Endothelial cell (in vitro differentiated cells): ENCODE measurements at regions not wholly inside any gene's neighbourhood (a gene's known extent, or its start where the extent isn't known, plus 50 kb on each side); places are given as distances from the start of the nearest gene placed in this dataset.
"Not testable (repeated sequence)": the region's sequence is repeated elsewhere in the genome, so short reads cannot be mapped to it uniquely, and the experiment has no call there.

Source experiments
- DNase-seq: peaks from one replicate; pipeline ENCODE4 v3.0.0; 2021; ENCODE audit warnings: low spot score
- H3K27ac Mint-ChIP-seq: one replicate; pipeline ENCODE4 v1.8.0; 2021; ENCODE audit warnings: mixed read lengths, inconsistent platforms; ENCODE audit not compliant: unreplicated experiment
- H3K27me3 Mint-ChIP-seq: one replicate; pipeline ENCODE4 v1.8.0; 2021; ENCODE audit warnings: mild to moderate bottlenecking, moderate library complexity, mixed read lengths, inconsistent platforms; ENCODE audit not compliant: unreplicated experiment
- H3K36me3 Mint-ChIP-seq: one replicate; pipeline ENCODE4 v1.8.0; 2021; ENCODE audit warnings: mild to moderate bottlenecking, low read depth, mixed read lengths, inconsistent platforms; ENCODE audit not compliant: unreplicated experiment
- H3K4me1 Mint-ChIP-seq: one replicate; pipeline ENCODE4 v1.8.0; 2021; ENCODE audit warnings: mild to moderate bottlenecking, mixed read lengths, inconsistent platforms; ENCODE audit not compliant: unreplicated experiment
- H3K4me3 Mint-ChIP-seq: one replicate; pipeline ENCODE4 v1.8.0; 2021; ENCODE audit warnings: mild to moderate bottlenecking, mixed read lengths, inconsistent platforms; ENCODE audit not compliant: unreplicated experiment
- H3K9me3 Mint-ChIP-seq: one replicate; pipeline ENCODE4 v1.8.0; 2021; ENCODE audit warnings: mixed read lengths, inconsistent platforms; ENCODE audit not compliant: unreplicated experiment
- CTCF ChIP-seq: fragments of 200-600 bp; sonication (generic); IDR thresholded peaks from one replicate; pipeline ENCODE4 v1.5.0; 2021; ENCODE audit warnings: antibody characterized with exemption; ENCODE audit not compliant: unreplicated experiment

GRCh38 chr1:222187566-222188332 lies 360.2 kb downstream of the HHIPL2 start:
- Mint-ChIP-seq H3K27me3 (no peaks in the 10 kb centered on the region), H3K4me3 (no peak overlapping the region), H3K4me1 (no peaks in the 10 kb centered on the region), H3K36me3 (no peaks in the 10 kb centered on the region), H3K27ac (no peak overlapping the region), H3K9me3 (no peaks in the 10 kb centered on the region)
- DNase-seq: no peak
- no peak for TF ChIP-seq CTCF

- Mint-ChIP-seq H3K27ac (no peak overlapping the region), H3K27me3 (no peaks in the 10 kb centered on the region), H3K9me3 (no peaks in the 10 kb centered on the region), H3K4me3 (no peak overlapping the region), H3K4me1 (no peaks in the 10 kb centered on the region), H3K36me3 (no peaks in the 10 kb centered on the region)
- no peak for DNase-seq
- TF ChIP-seq CTCF: no peak
Measured at GRCh38 chr1:222182641-222183040, 365.3 kb downstream of the HHIPL2 start.

- Mint-ChIP-seq H3K9me3 (no peaks in the 10 kb centered on the region), H3K27ac (no peak overlapping the region), H3K4me3 (no peak overlapping the region), H3K27me3 (peaks cover 1% of the 10 kb centered on the region), H3K4me1 (no peaks in the 10 kb centered on the region), H3K36me3 (no peaks in the 10 kb centered on the region)
- TF ChIP-seq CTCF: no peak
- no peak for DNase-seq
Measured at GRCh38 chr1:222181191-222181590, 366.7 kb downstream of the HHIPL2 start.

GRCh38 chr1:222177496-222177895 lies 370.4 kb downstream of the HHIPL2 start:
- H3K4me3 Mint-ChIP-seq, H3K4me1 Mint-ChIP-seq, H3K36me3 Mint-ChIP-seq, DNase-seq, H3K27ac Mint-ChIP-seq, H3K27me3 Mint-ChIP-seq, H3K9me3 Mint-ChIP-seq: not testable (repeated sequence)

GRCh38 chr1:222171005-222171404 lies 376.9 kb downstream of the HHIPL2 start:
- H3K4me1 Mint-ChIP-seq: peaks cover 5% of the 10 kb centered on the region
- H3K27ac Mint-ChIP-seq: no peak overlapping the region
- no peaks in the 10 kb centered on the region for H3K9me3 Mint-ChIP-seq
- DNase-seq: no peak
- H3K4me3 Mint-ChIP-seq: no peak overlapping the region
- H3K27me3 Mint-ChIP-seq: no peaks in the 10 kb centered on the region
- TF ChIP-seq CTCF: peak; percentile 55
- H3K36me3 Mint-ChIP-seq: peaks cover 7% of the 10 kb centered on the region
